WI38 (cell line): ENCODE measurements at regions not wholly inside any gene's neighbourhood (a gene's known extent, or its start where the extent isn't known, plus 50 kb on each side); places are given as distances from the start of the nearest gene placed in this dataset.
"Not testable (repeated sequence)": the region's sequence is repeated elsewhere in the genome, so short reads cannot be mapped to it uniquely, and the experiment has no call there.

Source experiments
- H3K4me3 ChIP-seq: 2 replicates; pipeline ENCODE4 v1.5.1; 2011; ENCODE audit warnings: low read depth, mild to moderate bottlenecking, control low read depth, low read length
- CTCF ChIP-seq: IDR thresholded peaks from 2 replicates; pipeline ENCODE4 v1.5.1; 2012; ENCODE audit warnings: low read depth, mild to moderate bottlenecking, control low read depth, low read length

GRCh38 chr3:6449099-6449498 lies 411.8 kb upstream of the GRM7 start:
- no peak for TF ChIP-seq CTCF
- no peak overlapping the region for H3K4me3 ChIP-seq

GRCh38 chr3:6452974-6453373 lies 407.9 kb upstream of the GRM7 start:
- TF ChIP-seq CTCF, result no peak
- no peak overlapping the region for H3K4me3 ChIP-seq

DNA sequence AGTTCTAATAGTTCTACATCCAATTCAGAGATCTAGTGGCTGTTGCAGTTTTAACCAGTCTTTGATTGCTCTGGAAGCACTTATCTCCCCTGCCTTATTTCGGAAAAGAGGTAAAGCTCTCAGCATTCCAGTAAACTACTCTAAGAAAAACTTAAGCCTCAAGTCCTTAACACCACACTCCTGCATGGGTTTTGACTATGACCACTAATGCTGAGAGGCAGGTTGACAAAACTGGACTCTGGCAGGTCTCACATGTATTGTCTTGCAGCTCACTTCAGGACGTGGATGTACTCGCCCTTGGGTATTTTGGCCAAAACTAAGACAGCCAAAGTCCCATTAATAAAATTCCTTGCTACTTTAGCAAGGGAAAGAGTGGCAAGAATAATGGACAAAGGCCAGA lies 405.9 kb upstream of the GRM7 start:
- TF ChIP-seq CTCF, result no peak
- H3K4me3 ChIP-seq, result no peak overlapping the region

- no peak overlapping the region for H3K4me3 ChIP-seq
- TF ChIP-seq CTCF, result no peak
Measured at GRCh38 chr3:6467186-6467585, 393.7 kb upstream of the GRM7 start.

DNA sequence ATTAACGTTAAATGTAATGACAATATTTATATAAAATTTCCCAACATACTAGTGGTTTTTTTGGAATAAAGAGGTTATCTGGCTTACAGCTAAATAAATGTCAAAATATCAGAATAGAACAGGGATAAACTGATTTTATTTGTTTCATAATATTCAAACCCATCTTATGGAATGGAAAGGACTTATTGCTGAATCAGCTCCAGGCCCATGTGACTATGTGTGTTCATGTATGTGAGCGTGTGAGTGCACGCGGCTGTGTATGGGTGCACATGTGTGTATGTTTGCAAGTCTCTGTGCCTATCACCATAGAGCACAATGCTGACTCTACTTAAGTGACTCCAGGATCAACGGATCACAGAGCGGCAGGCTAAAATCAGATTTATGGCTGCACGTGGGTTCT lies 392.3 kb upstream of the GRM7 start:
- TF ChIP-seq CTCF, result no peak
- H3K4me3 ChIP-seq, result no peak overlapping the region

DNA sequence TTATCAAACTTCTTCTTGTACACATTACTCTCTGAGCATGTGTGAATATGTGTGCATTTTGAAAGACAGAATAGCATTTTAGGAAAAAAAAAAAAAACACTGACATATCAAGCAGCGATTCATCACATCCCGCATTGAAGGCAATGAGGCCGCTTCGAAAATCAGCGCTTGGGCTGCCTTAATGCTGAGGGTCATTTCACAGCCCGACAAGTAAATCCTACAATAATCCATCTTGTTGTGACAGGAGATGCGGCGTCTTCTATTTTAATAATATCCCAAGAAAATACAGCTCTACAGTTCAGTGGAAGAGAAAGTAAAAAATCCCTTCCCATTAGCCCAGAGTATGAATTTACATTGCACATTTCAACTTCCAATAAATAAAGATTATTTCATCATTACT lies 389.2 kb upstream of the GRM7 start:
- no peak for TF ChIP-seq CTCF
- H3K4me3 ChIP-seq, result no peak overlapping the region

- H3K4me3 ChIP-seq, result not testable (repeated sequence)
Measured at GRCh38 chr3:6490487-6491327, 370.2 kb upstream of the GRM7 start.

- H3K4me3 ChIP-seq, result no peak overlapping the region
- TF ChIP-seq CTCF, result no peak
Measured at GRCh38 chr3:6491768-6492167, 369.1 kb upstream of the GRM7 start.
